WTC11 (cell line): ENCODE measurements at regions not wholly inside any gene's neighbourhood (a gene's known extent, or its start where the extent isn't known, plus 50 kb on each side); places are given as distances from the start of the nearest gene placed in this dataset.

Experiments
- CBFB ChIP-seq: sonication (generic); formaldehyde crosslinking; IDR thresholded peaks from 2 replicates; pipeline ENCODE4 v1.8.1; 2022; ENCODE audit warnings: mild to moderate bottlenecking, low read depth, missing genetic modification reagents
- CREB1 ChIP-seq: sonication (generic); formaldehyde crosslinking; IDR thresholded peaks from 2 replicates; pipeline ENCODE4 v1.8.0; 2023; ENCODE audit warnings: mild to moderate bottlenecking, missing genetic modification reagents
- CTCF ChIP-seq: fragments of 200-600 bp; IDR thresholded peaks from 2 replicates; pipeline ENCODE4 v1.8.0; 2022; ENCODE audit warnings: antibody characterized with exemption
- ELF4 ChIP-seq: sonication (generic); formaldehyde crosslinking; IDR thresholded peaks from 2 replicates; pipeline ENCODE4 v1.8.1; 2022; ENCODE audit warnings: low read depth, mild to moderate bottlenecking, moderate library complexity, missing genetic modification reagents
- FOXK1 ChIP-seq: sonication (generic); formaldehyde crosslinking; IDR thresholded peaks from 2 replicates; pipeline ENCODE4 v1.8.0; 2022; ENCODE audit warnings: mild to moderate bottlenecking, moderate library complexity, missing genetic modification reagents
- GTF2I ChIP-seq: fragments of 250-450 bp; sonication (Bioruptor Pico); conservative IDR thresholded peaks from 2 replicates; pipeline ENCODE4 v1.4.0; 2021; ENCODE audit warnings: mild to moderate bottlenecking
- SMAD4 ChIP-seq: sonication (generic); formaldehyde crosslinking; IDR thresholded peaks from 2 replicates; pipeline ENCODE4 v1.8.0; 2022; ENCODE audit warnings: mild to moderate bottlenecking, missing genetic modification reagents
- TEAD4 ChIP-seq: sonication (generic); formaldehyde crosslinking; IDR thresholded peaks from 2 replicates; pipeline ENCODE4 v1.8.0; 2022; ENCODE audit warnings: mild to moderate bottlenecking, missing genetic modification reagents
- TF ChIP-seq, protein P1 (sequence below): sonication (generic); formaldehyde crosslinking; IDR thresholded peaks from 2 replicates; pipeline ENCODE4 v1.8.1; 2023; ENCODE audit warnings: mild to moderate bottlenecking, missing genetic modification reagents, borderline replicate concordance

DNA sequence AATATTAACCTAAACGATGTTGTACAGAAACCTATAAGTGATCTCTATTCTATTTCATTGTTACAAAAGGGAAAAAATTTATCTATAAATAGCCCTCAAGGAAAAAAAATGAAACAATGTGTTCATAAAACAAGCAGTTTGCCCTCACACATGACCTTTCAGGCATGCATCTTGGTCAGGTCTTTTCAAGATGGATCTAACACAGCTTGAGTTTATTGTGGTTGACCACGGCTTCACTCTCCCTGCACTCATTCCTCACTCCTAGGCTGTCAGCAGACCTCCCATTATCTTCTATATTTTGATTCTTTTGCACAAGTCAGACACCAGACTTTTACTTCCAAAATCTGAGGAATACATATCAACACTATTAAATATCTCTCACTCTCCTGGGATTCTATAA, 544.3 kb downstream of the KCNT2 start:
- TF ChIP-seq CTCF (no peak), GTF2I (CRISPR knock-in tag) (no peak), TEAD4 (CRISPR knock-in tag) (no peak), CBFB (CRISPR knock-in tag) (no peak), CREB1 (CRISPR knock-in tag) (no peak), FOXK1 (CRISPR knock-in tag) (no peak), ELF4 (CRISPR knock-in tag) (no peak), SMAD4 (CRISPR knock-in tag) (no peak)
- TF ChIP-seq, protein P1, sequence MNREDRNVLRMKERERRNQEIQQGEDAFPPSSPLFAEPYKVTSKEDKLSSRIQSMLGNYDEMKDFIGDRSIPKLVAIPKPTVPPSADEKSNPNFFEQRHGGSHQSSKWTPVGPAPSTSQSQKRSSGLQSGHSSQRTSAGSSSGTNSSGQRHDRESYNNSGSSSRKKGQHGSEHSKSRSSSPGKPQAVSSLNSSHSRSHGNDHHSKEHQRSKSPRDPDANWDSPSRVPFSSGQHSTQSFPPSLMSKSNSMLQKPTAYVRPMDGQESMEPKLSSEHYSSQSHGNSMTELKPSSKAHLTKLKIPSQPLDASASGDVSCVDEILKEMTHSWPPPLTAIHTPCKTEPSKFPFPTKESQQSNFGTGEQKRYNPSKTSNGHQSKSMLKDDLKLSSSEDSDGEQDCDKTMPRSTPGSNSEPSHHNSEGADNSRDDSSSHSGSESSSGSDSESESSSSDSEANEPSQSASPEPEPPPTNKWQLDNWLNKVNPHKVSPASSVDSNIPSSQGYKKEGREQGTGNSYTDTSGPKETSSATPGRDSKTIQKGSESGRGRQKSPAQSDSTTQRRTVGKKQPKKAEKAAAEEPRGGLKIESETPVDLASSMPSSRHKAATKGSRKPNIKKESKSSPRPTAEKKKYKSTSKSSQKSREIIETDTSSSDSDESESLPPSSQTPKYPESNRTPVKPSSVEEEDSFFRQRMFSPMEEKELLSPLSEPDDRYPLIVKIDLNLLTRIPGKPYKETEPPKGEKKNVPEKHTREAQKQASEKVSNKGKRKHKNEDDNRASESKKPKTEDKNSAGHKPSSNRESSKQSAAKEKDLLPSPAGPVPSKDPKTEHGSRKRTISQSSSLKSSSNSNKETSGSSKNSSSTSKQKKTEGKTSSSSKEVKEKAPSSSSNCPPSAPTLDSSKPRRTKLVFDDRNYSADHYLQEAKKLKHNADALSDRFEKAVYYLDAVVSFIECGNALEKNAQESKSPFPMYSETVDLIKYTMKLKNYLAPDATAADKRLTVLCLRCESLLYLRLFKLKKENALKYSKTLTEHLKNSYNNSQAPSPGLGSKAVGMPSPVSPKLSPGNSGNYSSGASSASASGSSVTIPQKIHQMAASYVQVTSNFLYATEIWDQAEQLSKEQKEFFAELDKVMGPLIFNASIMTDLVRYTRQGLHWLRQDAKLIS: no peak
